ENCODE measurements at regions not wholly inside any gene's neighbourhood (a gene's known extent, or its start where the extent isn't known, plus 50 kb on each side); places are given as distances from the start of the nearest gene placed in this dataset.
"Not testable (repeated sequence)": the region's sequence is repeated elsewhere in the genome, so short reads cannot be mapped to it uniquely, and the experiment has no call there.

- DNase-seq: peak in 1 of 3 donors; percentile 64
- no peak overlapping the region for H3K27ac ChIP-seq (ENCODE audit: low read length)
- ATAC-seq: peak in 1 of 2 donors; percentile 7
Measured at GRCh38 chr7:63521-64021, 128.8 kb upstream of the FAM20C start.

GRCh38 chr7:64098-64915 is 128.1 kb upstream of the FAM20C start:
- Histone ChIP-seq H3K4me3 (ENCODE audit: low read length) (no peak overlapping the region), H3K27me3 (ENCODE audit: control insufficient read depth, insufficient read depth) (no peaks in the 10 kb centered on the region), H3K9me3 (ENCODE audit: control insufficient read depth, low read length) (no peaks in the 10 kb centered on the region), H3K27ac (ENCODE audit: low read length) (no peak overlapping the region), H3K4me1 (ENCODE audit: control insufficient read depth, insufficient read depth, low read length) (peaks cover 2% of the 10 kb centered on the region)
- peak; percentile 57 to 70 for ATAC-seq
- intact Hi-C loops (cut with DNase I): no loop called here
- 64% methylated on average over 6 of the region's 6 CpGs for WGBS
- peak in 2 of 3 donors; percentile 65 to 88 for DNase-seq

More at GRCh38 chr7:63521-64021, 128.8 kb upstream of the FAM20C start:
- H3K4me1 ChIP-seq (ENCODE audit: control insufficient read depth, insufficient read depth, low read length): peaks cover 2% of the 10 kb centered on the region
- intact Hi-C loops (cut with DNase I): no loop called here
- H3K4me3 ChIP-seq (ENCODE audit: low read length): no peak overlapping the region
- H3K9me3 ChIP-seq (ENCODE audit: control insufficient read depth, low read length): no peaks in the 10 kb centered on the region
- no peaks in the 10 kb centered on the region for H3K27me3 ChIP-seq (ENCODE audit: control insufficient read depth, insufficient read depth)
- 45% methylated on average over 11 of the region's 11 CpGs for WGBS

- H3K27ac ChIP-seq (ENCODE audit: low read length): no peak overlapping the region
- intact Hi-C loops (cut with DNase I): no loop called here
- DNase-seq: peak in 2 of 3 donors; percentile 51 to 55
Measured at GRCh38 chr7:64916-65341, 127.4 kb upstream of the FAM20C start.

GRCh38 chr7:65554-65953 is 126.8 kb upstream of the FAM20C start:
- intact Hi-C loops (cut with DNase I): no loop called here
- 77% methylated on average over 8 of the region's 8 CpGs for whole genome bisulfite sequencing
- Histone ChIP-seq H3K9me3 (ENCODE audit: control insufficient read depth, low read length) (no peaks in the 10 kb centered on the region), H3K27me3 (ENCODE audit: control insufficient read depth, insufficient read depth) (no peaks in the 10 kb centered on the region), H3K4me3 (ENCODE audit: low read length) (no peak overlapping the region), H3K27ac (ENCODE audit: low read length) (no peak overlapping the region), H3K4me1 (ENCODE audit: control insufficient read depth, insufficient read depth, low read length) (peaks cover 2% of the 10 kb centered on the region)
- peak in 1 of 2 donors; percentile 18 for ATAC-seq
- peak; percentile 28 to 46 (median 42) for DNase-seq

More at GRCh38 chr7:64916-65341, 127.4 kb upstream of the FAM20C start:
- H3K27me3 ChIP-seq (ENCODE audit: control insufficient read depth, insufficient read depth): no peaks in the 10 kb centered on the region
- 69% methylated on average over 11 of the region's 11 CpGs for whole genome bisulfite sequencing
- H3K9me3 ChIP-seq (ENCODE audit: control insufficient read depth, low read length): no peaks in the 10 kb centered on the region
- no peak overlapping the region for H3K4me3 ChIP-seq (ENCODE audit: low read length)
- peaks cover 2% of the 10 kb centered on the region for H3K4me1 ChIP-seq (ENCODE audit: control insufficient read depth, insufficient read depth, low read length)
- ATAC-seq: peak; percentile 4 to 15

GRCh38 chr7:66296-66695 is 126.1 kb upstream of the FAM20C start:
- peaks cover 2% of the 10 kb centered on the region for H3K4me1 ChIP-seq (ENCODE audit: control insufficient read depth, insufficient read depth, low read length)
- 94% methylated on average over 12 of the region's 12 CpGs for WGBS
- no peak overlapping the region for H3K4me3 ChIP-seq (ENCODE audit: low read length)
- intact Hi-C loops (cut with DNase I): no loop called here
- H3K9me3 ChIP-seq (ENCODE audit: control insufficient read depth, low read length): no peaks in the 10 kb centered on the region
- no peak for ATAC-seq
- peak in 1 of 3 donors; percentile 24 for DNase-seq
- H3K27ac ChIP-seq (ENCODE audit: low read length): no peak overlapping the region
- no peaks in the 10 kb centered on the region for H3K27me3 ChIP-seq (ENCODE audit: control insufficient read depth, insufficient read depth)

- 90% methylated on average over 12 of the region's 12 CpGs for whole genome bisulfite sequencing
- ATAC-seq (no peak), DNase-seq (peak in 1 of 3 donors; percentile 29)
- intact Hi-C loops (cut with DNase I): no loop called here
- no peak overlapping the region for H3K4me3 ChIP-seq (ENCODE audit: low read length)
- H3K4me1 ChIP-seq (ENCODE audit: control insufficient read depth, insufficient read depth, low read length): peaks cover 2% of the 10 kb centered on the region
- no peaks in the 10 kb centered on the region for H3K27me3 ChIP-seq (ENCODE audit: control insufficient read depth, insufficient read depth)
- no peaks in the 10 kb centered on the region for H3K9me3 ChIP-seq (ENCODE audit: control insufficient read depth, low read length)
- H3K27ac ChIP-seq (ENCODE audit: low read length): no peak overlapping the region
Measured at GRCh38 chr7:66741-67140, 125.6 kb upstream of the FAM20C start.

GRCh38 chr7:67661-68395 is 124.5 kb upstream of the FAM20C start:
- DNase-seq (peak in 1 of 3 donors; percentile 42), ATAC-seq (no peak)
- Histone ChIP-seq H3K4me3 (ENCODE audit: low read length) (no peak overlapping the region), H3K9me3 (ENCODE audit: control insufficient read depth, low read length) (no peaks in the 10 kb centered on the region), H3K27ac (ENCODE audit: low read length) (no peak overlapping the region), H3K4me1 (ENCODE audit: control insufficient read depth, insufficient read depth, low read length) (peaks cover 2% of the 10 kb centered on the region), H3K27me3 (ENCODE audit: control insufficient read depth, insufficient read depth) (no peaks in the 10 kb centered on the region)
- 94% methylated on average over 11 of the region's 11 CpGs for WGBS
- intact Hi-C loops (cut with DNase I): no loop called here

- DNase-seq: peak in 2 of 3 donors; percentile 36 to 49
- H3K9me3 ChIP-seq (ENCODE audit: control insufficient read depth, low read length): no peaks in the 10 kb centered on the region
- peaks cover 2% of the 10 kb centered on the region for H3K4me1 ChIP-seq (ENCODE audit: control insufficient read depth, insufficient read depth, low read length)
- H3K4me3 ChIP-seq (ENCODE audit: low read length): no peak overlapping the region
- no peaks in the 10 kb centered on the region for H3K27me3 ChIP-seq (ENCODE audit: control insufficient read depth, insufficient read depth)
- H3K27ac ChIP-seq (ENCODE audit: low read length): no peak overlapping the region
- WGBS: 72% methylated on average over 17 of the region's 17 CpGs
- no peak for ATAC-seq
- intact Hi-C loops (cut with DNase I): no loop called here
Measured at GRCh38 chr7:68629-69028, 123.7 kb upstream of the FAM20C start.

- WGBS: no CpG with 5 or more reads among the region's 4 CpGs
- intact Hi-C loops (cut with DNase I); DNase-seq; H3K4me1 ChIP-seq (ENCODE audit: control insufficient read depth, insufficient read depth, low read length); H3K9me3 ChIP-seq (ENCODE audit: control insufficient read depth, low read length); H3K27ac ChIP-seq (ENCODE audit: low read length); H3K4me3 ChIP-seq (ENCODE audit: low read length); ATAC-seq; H3K27me3 ChIP-seq (ENCODE audit: control insufficient read depth, insufficient read depth): not testable (repeated sequence)
Measured at GRCh38 chr7:69052-69451, 123.3 kb upstream of the FAM20C start.

GRCh38 chr7:69499-70123 is 122.8 kb upstream of the FAM20C start:
- DNase-seq; intact Hi-C loops (cut with DNase I); H3K4me3 ChIP-seq (ENCODE audit: low read length); H3K9me3 ChIP-seq (ENCODE audit: control insufficient read depth, low read length); H3K27ac ChIP-seq (ENCODE audit: low read length); H3K4me1 ChIP-seq (ENCODE audit: control insufficient read depth, insufficient read depth, low read length); H3K27me3 ChIP-seq (ENCODE audit: control insufficient read depth, insufficient read depth): not testable (repeated sequence)
- ATAC-seq: peak in 1 of 2 donors; percentile 11
- WGBS: 70% methylated on average over 7 of the region's 11 CpGs
